ENCODE measurements at regions not wholly inside any gene's neighbourhood (a gene's known extent, or its start where the extent isn't known, plus 50 kb on each side); places are given as distances from the start of the nearest gene placed in this dataset.
"Not testable (repeated sequence)": the region's sequence is repeated elsewhere in the genome, so short reads cannot be mapped to it uniquely, and the experiment has no call there.

DNA sequence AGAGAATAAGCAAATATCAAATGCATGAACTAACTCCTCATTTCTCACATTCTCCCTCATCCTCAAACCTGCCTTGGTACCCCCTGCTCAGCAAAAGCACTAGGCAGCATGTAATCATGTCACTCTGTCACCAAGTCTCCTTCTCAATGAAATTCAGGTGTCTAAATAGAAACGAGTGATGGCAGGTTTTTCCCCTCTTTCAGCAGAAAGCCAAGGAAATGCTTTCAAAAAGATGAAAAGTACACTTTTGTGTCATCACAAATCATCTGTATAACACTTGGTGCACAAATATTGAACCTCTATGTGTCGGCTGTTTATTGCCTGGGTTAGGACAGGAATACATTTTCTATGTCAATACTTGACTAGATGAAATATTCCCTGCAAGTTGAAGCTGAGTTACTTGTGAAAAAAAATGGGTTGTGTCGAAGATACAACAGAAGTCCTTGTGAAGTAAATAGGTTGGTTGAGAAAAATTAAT lies 285.1 kb upstream of the MAGEB18 start:
- no peak for FAIRE-seq

DNA sequence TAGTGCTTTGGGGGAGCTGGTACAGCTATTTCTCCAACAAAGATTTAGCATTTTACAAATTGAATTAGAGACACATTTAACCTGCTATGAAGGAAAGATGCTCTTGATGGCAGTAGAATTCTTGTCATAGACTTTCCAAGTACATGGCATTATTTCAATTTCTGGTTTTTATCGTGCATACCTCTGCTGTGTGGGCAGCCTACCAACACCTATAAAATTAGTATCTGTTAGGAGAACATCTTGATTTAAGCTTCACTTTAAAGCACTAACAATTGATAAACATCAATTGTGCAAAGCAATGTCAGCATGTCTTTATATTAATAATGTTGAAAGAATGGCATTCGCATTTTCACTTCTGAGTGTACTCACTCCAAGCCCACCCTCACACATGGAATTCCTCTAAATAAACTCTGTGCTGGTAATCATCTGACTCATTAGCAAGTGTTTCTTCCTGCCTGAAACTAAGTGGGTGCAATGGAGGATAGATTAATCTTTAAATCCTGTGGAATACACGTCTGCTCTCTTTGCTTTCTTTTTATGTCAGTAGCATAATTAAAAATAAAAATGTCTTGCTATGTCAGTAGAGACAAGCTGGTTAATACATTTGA lies 279.8 kb upstream of the MAGEB18 start:
- no peak for FAIRE-seq

DNA sequence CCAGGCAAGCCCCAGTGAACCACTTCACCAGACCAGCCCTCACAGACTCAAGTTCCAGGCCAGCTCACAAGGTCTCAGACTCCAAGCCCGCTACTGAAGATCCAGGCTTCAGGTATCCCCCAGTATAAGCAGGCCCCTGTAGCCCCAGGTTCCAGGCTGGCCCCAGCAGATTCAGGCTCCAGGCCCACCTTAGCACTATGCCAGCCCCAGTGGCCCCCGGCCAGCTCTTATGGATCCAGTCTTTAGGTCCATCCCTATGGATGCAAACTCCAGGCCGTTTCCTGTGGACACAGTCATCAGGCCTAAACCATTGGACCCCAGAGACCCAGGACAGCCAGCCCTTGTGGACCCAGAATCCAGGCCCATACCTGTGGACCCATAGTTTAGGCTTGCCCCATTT lies 277.8 kb upstream of the MAGEB18 start:
- no peak for FAIRE-seq

DNA sequence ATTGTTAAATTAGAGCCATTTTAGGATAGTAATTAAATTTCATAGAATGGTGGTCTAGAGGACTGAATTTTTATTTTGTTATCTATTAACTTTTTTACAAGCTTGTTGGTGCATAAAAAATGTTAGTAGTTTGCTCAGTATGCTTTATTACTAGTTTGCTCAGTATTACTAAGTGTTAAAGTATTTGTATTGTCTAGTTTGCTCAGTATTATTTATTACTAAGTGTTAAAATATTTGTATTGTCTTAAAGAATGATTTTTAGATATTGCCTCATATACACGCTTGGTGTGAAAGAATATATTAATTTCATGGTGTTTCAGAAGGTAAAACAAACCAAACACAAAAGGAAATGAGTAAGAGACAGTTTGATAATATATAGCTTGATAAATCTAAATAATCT lies 268.4 kb upstream of the MAGEB18 start:
- peak; percentile 87 for FAIRE-seq

DNA sequence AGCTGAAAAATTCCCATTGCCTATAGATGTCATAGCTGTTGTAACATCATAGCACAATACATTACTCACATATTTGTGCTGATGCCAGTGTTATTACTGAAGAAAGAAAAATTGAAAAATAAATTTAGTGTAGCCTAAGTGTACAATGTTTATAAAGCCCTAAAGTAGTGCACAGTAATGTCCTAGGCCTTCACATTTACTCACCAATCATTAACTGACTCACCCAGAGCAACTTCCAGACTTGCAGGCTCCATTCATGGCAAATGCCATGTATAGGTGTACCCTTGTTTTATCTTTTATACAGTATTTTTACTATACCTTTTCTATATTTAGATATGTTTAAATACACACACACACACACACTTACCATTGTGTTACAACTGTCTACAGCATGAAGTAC lies 265.4 kb upstream of the MAGEB18 start:
- FAIRE-seq = peak; percentile 91

DNA sequence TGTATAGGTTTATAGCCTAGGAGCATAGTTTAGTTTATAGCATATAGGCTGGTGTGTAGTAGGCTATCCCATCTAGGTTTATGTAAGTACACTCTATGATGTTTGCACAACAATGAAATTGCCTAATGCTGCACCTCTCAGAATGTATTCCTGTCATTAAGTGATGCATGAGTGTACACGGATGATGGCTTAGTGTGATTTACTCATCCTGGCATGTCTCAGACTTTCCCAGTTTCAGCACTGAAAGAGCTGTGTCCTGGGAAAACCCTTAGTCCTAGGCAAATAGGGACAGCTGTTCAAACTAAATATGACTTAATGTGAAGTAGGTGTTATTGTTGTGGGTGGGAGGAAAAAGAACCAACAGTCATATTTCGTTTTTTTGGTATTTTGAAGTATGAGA lies 264.9 kb upstream of the MAGEB18 start:
- no peak for FAIRE-seq

DNA sequence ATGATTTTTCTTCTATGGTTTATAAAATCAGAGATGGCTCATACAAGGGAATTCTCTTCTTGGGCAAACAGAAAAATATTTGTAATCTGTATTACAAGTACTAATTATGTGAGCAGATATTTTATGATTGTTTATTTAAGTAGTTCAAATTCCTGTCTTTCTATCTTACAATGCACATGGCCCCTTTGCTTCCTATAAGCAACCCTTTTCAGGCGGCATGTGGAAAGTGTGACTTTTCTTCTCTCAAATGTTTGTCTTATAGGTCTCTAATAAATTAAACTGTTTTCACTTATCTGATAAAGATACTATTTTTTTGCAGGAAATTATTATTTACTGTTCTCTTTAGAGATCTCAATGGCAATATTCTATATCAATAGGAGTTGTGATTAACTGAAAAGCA lies 259.3 kb upstream of the MAGEB18 start:
- FAIRE-seq = peak; percentile 5

DNA sequence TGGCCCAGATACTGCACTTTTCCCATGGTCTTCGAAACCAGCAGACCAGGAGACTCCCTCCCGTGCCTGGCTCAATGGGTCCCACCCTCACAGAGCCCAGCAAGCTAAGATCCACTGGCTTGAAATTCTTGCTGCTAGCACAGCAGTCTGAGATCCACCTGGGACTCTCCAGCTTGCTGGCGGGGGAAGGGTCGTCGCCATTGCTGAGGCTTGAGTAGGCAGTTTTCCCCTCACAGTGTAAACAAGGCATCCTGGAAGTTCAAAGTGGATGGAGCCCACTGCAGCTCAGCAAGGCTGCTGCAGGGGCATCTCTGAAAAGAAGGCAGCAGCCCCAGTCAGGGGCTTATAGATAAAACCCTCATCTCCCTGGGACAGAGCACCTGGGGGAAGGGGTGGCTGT lies 255.6 kb upstream of the MAGEB18 start:
- FAIRE-seq = not testable (repeated sequence)

DNA sequence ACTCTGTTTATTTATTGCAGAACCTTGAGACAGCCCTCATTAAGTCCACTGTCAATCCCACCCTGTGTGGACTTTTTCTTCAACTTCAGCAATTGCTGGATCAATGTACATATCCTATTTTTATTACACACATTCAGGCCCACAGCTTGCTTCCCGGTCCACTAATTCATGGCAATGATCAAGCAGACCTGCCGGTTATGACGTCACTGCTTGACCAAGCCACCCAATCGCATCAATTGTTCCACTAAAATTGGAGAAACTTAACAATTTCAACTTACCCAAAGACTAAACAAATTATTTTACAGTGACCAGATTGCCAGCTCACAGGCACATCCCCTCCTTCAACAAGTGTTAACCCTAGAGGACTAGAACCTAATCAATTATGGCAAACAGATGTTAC lies 240.4 kb upstream of the MAGEB18 start:
- FAIRE-seq = no peak

DNA sequence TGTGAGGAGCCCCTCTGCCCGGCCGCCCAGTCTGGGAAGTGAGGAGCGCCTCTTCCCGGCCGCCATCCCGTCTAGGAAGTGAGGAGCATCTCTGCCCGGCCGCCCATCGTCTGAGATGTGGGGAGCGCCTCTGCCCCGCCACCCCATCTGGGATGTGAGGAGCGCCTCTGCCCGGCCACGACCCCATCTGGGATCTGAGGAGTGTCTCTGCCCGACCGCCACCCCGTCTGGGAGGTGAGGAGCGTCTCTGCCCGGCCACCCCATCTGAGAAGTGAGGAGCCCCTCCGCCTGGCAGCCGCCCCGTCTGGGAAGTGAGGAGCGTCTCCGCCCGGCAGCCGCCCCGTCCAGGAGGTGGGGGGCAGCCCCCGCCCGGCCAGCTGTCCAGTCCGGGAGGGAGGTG lies 232.4 kb upstream of the MAGEB18 start:
- FAIRE-seq = not testable (repeated sequence)

DNA sequence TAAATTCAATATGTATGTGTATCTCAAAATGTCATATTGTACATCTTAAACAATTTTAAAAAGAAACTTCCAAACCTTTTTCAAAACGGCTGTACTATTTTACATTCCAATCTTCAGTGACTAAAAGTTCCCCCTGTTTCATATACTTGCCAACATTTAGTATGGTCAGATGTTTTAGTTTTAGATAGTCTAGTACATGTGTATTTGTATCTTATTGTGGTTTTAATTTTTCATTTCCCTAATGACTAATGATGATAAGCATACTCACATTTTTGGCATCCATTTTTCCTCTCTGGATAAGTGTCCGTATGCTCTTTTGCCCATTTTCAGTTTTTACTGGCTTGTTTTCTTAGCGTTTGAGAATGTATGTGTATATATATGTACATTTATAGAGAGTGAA lies 212.2 kb upstream of the MAGEB18 start:
- FAIRE-seq = peak; percentile 21

DNA sequence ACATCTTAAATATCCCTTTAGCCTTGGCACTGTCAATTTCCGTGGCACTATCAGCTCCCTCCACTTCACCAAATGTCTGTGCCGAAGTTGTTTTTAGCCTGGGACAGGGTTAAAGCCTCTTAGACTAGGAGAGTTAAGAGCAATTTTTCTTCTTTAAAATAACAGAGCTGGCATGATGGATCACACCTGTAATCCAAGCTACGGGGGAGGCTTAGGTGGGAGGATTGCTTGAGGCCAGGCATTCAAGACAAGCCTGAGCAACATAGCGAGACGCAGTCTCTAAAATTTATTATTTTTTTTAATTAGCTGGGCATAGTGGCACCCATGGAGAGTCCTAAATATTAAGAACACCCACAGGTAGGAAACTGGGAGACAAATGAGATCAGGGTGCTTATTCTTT lies 209.8 kb upstream of the MAGEB18 start:
- FAIRE-seq = no peak

DNA sequence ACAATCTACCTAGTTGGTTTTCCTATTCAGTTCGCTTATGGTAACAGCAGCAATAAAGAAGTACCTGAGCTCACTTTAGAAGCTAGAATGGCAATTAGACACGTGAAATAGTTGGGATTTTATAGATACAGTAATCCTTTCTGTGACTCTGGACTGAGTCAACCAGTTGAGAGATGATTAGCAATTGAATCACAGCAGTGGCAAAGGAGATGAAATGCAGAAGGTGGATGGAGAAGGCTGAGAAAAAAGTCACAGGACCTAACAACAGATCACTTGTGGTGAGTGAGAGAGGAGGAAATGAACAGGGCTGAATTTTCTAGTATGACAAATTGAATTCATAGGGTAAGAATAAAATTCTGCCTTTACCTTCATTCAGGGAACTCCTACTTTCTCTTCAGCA lies 197.1 kb upstream of the MAGEB18 start:
- FAIRE-seq = no peak

DNA sequence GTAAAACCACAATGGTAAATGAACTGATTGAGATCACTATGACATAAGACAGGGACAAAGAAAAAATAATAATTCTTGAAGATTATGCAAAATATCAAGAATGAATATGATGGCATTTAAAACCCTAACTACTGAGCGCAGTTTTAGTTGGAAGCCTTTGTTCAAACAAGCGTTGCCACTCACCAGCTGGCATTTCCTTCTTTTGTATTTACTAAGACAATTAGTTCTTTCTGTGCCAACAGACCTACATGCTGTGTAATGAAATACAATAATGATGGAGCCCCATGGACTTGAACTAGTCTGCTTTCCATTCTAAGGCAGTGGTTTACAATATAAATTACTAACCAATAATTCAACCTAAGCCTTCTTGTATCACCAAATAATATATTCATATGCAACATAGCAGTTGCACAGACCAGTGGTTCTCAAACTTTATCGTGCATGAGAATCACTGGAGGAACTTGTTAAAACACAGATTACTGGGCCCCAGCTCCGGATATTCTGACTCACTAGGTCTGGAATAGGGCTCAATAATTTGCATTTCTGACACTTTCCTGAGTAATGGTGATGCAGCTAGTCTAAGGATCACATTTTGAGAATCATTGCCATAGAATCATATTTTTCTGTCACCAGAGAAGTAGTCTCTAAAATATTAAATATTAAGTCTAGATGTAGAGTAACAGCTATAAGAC lies 196.4 kb upstream of the MAGEB18 start:
- FAIRE-seq = no peak

DNA sequence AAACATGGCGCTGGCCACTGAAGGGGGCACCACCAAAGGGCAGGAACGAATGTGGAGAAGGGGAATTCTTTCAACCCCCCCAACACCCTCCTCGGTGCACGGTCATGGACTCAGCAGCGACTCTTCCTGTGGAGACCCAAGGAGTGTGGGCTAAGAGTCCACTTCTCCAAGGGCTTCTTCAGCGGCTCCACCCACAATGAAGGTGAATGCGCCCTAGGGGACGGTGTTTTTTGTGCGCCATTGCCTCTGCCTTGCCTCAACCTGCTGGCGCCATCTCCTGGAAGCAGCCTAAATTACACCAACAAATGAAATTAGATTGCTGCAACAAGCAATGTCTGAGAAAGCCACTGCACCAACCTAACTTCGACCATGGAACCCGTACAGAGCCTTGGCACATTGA lies 169.2 kb upstream of the MAGEB18 start:
- no peak for FAIRE-seq

DNA sequence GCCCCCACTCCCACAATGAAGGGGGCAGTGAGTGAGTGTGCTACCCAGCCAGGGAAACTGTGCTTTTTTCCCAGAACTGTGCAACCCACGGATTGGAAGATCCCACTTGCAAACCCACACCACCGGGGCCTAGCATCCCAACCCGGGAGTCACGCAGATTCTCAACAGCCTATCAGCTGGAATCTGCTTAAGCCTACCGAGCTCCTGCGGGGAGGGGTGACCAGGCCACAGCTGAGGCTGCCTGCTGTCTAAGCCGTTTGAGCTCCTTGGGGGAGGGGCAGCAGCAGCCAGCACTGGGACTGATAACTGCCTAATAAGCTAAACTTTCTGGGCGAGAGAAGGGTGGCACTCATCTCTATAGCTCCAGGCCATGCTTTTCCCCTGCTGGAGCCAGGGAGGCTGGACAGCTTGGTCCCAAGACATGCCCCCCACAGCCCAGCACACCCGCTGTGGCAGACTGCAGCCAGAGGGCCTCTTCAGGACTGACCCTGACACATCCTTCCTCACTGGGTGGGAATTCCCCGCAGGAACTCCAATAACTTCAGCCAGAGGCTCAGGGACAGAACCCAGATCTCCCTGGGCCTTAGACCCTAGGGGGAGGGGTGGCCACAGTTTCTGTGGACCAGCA lies 161.3 kb upstream of the MAGEB18 start:
- FAIRE-seq = no peak

DNA sequence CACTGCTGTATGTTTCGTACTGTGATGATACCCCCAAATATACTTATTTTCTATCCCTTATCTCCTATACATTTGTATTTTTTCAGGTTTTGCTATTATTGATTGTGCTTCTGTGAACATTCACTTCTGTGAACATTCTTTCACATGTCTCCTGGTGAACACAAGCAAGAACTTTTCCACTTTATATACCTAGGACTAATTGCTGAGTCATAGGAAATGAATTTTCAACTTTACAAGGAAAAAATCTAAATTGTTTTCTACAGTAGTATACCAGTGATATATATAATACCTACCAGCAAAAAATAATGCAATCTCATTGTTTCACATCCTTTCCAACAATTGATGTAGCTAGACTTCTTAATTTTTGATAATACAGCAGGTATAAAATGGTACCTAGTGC lies 139.5 kb upstream of the MAGEB18 start:
- no peak for FAIRE-seq

DNA sequence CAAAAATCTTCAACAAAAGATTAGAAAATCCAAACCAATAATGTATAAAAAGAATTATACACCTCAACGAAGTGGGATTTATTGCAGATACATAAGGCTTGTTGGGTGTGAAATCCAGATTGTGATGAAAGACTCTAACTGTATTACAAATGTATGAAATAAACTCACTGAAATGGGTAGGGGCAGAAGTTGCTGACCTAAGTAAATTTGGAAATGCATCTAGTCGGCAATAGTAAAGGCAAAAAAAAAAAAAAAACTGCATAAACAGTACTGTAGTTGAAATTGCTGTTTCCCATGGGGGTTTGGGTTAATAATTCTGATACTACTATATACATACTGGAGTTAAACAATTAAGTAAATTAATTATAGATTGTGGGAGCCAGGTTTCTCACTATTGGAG lies 130.7 kb upstream of the MAGEB18 start:
- no peak for FAIRE-seq

DNA sequence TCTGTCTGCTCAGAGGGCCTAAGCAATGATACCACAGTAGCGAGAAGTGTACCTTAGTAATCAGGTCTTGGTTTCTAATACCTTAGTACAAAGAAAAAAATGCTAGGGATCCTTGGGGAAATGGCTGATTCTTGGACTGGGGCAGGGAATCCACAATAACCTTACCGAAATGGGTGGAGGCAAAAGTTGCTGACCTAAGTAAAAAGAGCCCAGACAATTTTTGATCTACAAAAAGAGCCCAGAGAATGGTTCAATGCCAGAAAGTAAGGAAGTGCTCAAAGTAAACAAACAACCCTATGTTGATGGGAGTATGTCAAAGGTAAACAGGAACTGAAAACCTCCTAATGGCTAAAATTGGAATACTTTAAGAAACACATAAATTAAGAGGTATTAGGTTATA lies 130.1 kb upstream of the MAGEB18 start:
- no peak for FAIRE-seq

DNA sequence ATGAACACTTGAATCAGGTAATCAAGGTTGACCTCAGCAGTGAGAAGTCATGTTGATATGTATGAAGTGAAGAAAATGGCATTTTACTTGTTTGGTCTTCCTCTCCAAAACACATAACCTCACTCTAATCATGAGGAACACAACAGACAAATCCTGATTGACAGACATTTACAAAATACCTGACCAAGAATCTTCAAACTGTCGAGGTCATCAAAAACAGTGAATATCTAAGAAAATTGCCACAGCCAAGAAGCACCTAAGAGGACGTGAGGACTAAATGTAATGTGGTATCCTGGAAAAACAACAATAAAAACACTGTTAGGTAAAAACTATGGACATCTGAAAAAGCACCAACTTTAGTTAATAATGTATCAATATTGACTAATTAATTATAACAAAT lies 129.5 kb upstream of the MAGEB18 start:
- no peak for FAIRE-seq

DNA sequence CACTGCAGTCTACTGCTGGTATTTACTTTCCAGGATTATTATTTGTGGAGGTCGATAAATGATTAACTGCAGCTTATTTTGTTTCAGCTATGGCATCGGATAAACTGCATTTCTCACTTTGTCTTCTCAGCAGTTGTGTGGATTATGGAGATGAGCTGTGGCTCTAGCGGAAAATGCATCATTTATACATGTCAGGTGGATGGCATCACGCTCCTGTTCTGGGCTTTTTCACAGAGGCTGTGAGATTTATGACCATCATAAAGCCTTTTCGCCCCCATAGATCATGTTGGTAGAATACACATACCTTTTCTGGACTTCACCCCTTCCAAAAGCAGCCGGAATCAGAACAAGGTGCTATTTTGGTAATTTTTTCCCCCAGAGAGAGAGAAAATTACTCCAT lies 118.8 kb upstream of the MAGEB18 start:
- FAIRE-seq = peak; percentile 61

DNA sequence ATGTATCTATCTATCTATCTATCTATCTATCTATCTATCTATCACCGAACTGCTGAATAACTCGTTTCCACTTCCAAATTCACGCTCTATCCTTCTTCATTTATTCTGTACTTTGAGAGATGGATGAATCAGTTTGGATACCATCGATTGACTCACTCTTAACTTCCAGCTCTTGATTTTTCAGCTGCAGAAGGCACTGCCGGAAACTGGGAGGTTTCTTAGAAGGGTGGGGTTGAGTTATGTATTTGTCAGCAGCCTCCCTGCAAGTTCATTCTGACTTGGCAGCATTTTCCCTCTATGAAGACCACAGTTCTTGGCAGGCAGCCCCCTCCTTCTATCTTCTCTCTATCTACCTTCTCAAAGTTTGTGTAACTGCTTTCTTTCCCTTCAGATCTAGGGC lies 112.0 kb upstream of the MAGEB18 start:
- no peak for FAIRE-seq

DNA sequence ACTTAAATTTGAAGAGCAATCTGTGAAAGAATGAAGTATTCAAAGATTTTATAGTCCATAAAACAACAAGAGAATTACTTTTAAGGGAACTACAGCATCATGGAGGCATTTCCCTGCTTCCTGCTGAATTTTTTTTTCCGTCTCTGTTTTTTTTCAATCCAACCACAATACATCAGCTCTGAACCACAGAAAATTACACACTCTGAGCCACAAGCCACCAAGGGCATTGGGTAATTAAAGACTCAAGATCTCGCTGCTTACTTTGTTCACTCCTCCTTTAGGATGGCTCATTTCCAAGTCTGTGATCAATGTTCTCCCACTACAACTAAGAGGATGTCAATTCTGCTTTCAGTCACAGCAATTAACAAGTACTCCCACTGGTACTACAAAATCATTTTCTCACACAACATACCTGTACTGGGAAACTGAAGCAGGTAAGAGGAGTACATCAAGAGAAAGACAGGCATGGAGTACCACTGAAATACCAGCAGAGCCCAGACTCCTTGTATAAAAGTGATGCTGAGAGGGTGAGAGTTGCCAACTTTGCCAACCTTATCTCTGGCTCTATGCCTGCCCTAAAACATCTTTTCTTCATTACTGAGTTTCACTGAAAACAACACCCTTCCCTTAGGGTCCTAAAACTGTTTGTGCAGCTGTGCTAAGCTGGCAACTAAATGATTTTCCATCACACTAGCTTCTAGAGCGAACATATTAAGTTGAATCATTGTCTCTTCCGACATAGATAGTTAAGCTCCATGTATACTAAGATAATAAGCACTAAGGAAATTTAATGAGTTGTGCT lies 105.8 kb upstream of the MAGEB18 start:
- FAIRE-seq = no peak

DNA sequence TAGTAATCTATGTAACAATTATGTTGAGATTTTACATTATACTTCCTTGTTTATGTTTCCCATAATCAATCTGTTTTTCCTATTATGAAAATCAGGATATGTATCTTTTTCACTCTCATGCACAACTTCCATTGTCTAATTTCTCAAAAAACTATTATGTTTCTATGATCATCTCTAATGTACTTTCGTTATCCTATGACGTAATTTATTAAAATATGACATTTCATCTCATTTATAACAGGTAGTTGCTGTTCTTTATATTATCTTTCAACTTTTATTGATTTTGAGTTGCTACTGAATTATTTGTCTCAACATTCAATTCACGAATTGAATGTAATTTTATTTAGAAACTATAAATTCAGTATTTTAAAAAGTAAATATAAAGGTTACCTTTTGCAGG lies 100.8 kb upstream of the MAGEB18 start:
- peak; percentile 45 for FAIRE-seq

Measured in colon (tissue), 2 donors.